GM10266 (cell line): ENCODE measurements at regions not wholly inside any gene's neighbourhood (a gene's known extent, or its start where the extent isn't known, plus 50 kb on each side); places are given as distances from the start of the nearest gene placed in this dataset.

Source experiments
- DNase-seq: peaks from one replicate; pipeline ENCODE4 v3.0.0; 2012; ENCODE audit errors: extremely low spot score
- CTCF ChIP-seq: IDR thresholded peaks from 2 replicates; pipeline ENCODE4 v1.5.1; 2012; ENCODE audit warnings: mild to moderate bottlenecking, low read depth; ENCODE audit not compliant: control insufficient read depth, insufficient read depth; ENCODE audit errors: missing control alignments

- no peak for TF ChIP-seq CTCF
Observed at GRCh38 chr4:124974152-124974551, 261.6 kb upstream of the ANKRD50 start.

GRCh38 chr4:124973716-124974115, 261.2 kb upstream of the ANKRD50 start:
- TF ChIP-seq CTCF = no peak
- DNase-seq = no peak

More at GRCh38 chr4:124974152-124974551, 261.6 kb upstream of the ANKRD50 start:
- no peak for DNase-seq

GRCh38 chr4:124970011-124970410, 257.5 kb upstream of the ANKRD50 start:
- no peak for DNase-seq
- no peak for TF ChIP-seq CTCF

- DNase-seq = no peak
- no peak for TF ChIP-seq CTCF
Observed at GRCh38 chr4:124965497-124965891, 253.0 kb upstream of the ANKRD50 start.

- no peak for TF ChIP-seq CTCF
- no peak for DNase-seq
Observed at GRCh38 chr4:124964852-124965496, 252.4 kb upstream of the ANKRD50 start.

GRCh38 chr4:124964251-124964650, 251.7 kb upstream of the ANKRD50 start:
- DNase-seq = no peak
- TF ChIP-seq CTCF = no peak

- no peak for DNase-seq
Observed at GRCh38 chr4:124961138-124961750, 248.7 kb upstream of the ANKRD50 start.

More at GRCh38 chr4:124961138-124961750, 248.7 kb upstream of the ANKRD50 start:
- TF ChIP-seq CTCF = no peak
